Loucy (cell line): ENCODE measurements at regions not wholly inside any gene's neighbourhood (a gene's known extent, or its start where the extent isn't known, plus 50 kb on each side); places are given as distances from the start of the nearest gene placed in this dataset.

Experiments used
- CTCF ChIP-seq: fragments of 200-600 bp; sonication (generic); conservative IDR thresholded peaks from 2 replicates; pipeline ENCODE4 v1.5.1; 2014; ENCODE audit warnings: mild to moderate bottlenecking, antibody characterized with exemption, low read length
- EZH2phosphoT487 ChIP-seq: fragments of 200-600 bp; IDR thresholded peaks from 2 replicates; pipeline ENCODE4 v1.6.1; 2018; ENCODE audit warnings: antibody characterized with exemption, mild to moderate bottlenecking, moderate library complexity, borderline replicate concordance

- TF ChIP-seq CTCF (no peak), EZH2phosphoT487 (no peak)
These were observed 81.7 kb upstream of the CPEB4 start for GRCh38 chr5:173806270-173807035.
